ENCODE measurements at regions not wholly inside any gene's neighbourhood (a gene's known extent, or its start where the extent isn't known, plus 50 kb on each side); places are given as distances from the start of the nearest gene placed in this dataset.

DNA sequence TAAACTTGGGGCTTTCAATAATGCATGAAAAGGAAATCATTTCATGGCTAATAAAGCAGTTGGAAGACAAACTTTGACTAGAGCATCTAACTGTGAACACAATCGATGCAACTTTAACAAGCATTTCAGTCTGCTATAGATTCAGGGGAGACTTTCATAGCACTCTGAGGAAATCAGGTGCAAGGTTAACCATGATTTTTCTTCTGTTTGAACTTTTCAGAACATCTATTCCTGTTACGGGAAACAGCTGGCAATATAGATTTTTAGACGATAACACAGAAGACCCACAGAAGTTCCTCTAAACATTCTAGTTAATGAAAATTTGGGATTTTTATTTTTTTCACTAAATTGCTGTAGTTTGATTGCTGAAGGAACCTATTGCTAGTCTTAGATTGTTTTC lies 177.3 kb downstream of the TRIM33 start:
- Histone ChIP-seq H3K9ac (ENCODE audit: low read depth in 1 of 2, low read length in 2 of 2) (no peak overlapping the region), H3K27ac (ENCODE audit: low read depth, low read length) (no peak overlapping the region), H3K4me3 (ENCODE audit: low read depth in 1 of 2, low read length in 2 of 2) (no peak overlapping the region)

DNA sequence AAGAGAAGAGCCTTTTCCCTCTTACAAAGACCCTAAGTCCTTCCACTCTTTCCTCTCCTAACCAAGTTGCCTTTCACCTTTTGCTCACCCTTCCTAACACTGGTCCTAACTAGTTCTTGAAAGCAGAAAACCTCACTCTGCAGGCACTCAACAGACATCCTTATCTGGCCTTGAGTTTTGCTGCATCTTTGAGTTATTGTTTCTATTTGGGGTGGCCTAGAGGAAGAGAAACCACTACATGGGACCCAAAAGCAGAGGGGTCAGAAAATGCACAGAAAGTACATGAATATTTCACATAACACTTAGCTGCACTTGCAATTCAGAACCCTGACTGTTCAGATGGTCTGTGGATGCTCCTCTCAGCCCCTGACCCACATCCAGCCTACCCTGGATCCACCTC lies 178.3 kb upstream of the SYT6 start:
- no peaks in the 10 kb centered on the region for H3K4me1 ChIP-seq (ENCODE audit: control insufficient read depth in 1 of 2, insufficient read depth in 2 of 2, low read length in 2 of 2)
- no peak overlapping the region for H3K27ac ChIP-seq (ENCODE audit: low read depth, low read length)
- no peak overlapping the region for H3K9ac ChIP-seq (ENCODE audit: low read depth in 1 of 2, low read length in 2 of 2)
- no peak overlapping the region for H3K4me3 ChIP-seq (ENCODE audit: low read depth in 1 of 2, low read length in 2 of 2)
- H3K9me3 ChIP-seq (ENCODE audit: control insufficient read depth in 1 of 2, low read length in 2 of 2), result no peaks in the 10 kb centered on the region
- H3K36me3 ChIP-seq (ENCODE audit: control insufficient read depth in 1 of 2, insufficient read depth in 2 of 2, low read length in 2 of 2), result no peaks in the 10 kb centered on the region
- no peaks in the 10 kb centered on the region for H3K27me3 ChIP-seq (ENCODE audit: control insufficient read depth in 1 of 2, insufficient read depth in 2 of 2, low read length in 2 of 2)

More for the DNA sequence above, 177.3 kb downstream of the TRIM33 start:
- H3K27me3 ChIP-seq (ENCODE audit: control insufficient read depth in 1 of 2, insufficient read depth in 2 of 2, low read length in 2 of 2), result no peaks in the 10 kb centered on the region
- H3K36me3 ChIP-seq (ENCODE audit: control insufficient read depth in 1 of 2, insufficient read depth in 2 of 2, low read length in 2 of 2), result no peaks in the 10 kb centered on the region
- H3K9me3 ChIP-seq (ENCODE audit: control insufficient read depth in 1 of 2, low read length in 2 of 2), result no peaks in the 10 kb centered on the region
- no peaks in the 10 kb centered on the region for H3K4me1 ChIP-seq (ENCODE audit: control insufficient read depth in 1 of 2, insufficient read depth in 2 of 2, low read length in 2 of 2)

DNA sequence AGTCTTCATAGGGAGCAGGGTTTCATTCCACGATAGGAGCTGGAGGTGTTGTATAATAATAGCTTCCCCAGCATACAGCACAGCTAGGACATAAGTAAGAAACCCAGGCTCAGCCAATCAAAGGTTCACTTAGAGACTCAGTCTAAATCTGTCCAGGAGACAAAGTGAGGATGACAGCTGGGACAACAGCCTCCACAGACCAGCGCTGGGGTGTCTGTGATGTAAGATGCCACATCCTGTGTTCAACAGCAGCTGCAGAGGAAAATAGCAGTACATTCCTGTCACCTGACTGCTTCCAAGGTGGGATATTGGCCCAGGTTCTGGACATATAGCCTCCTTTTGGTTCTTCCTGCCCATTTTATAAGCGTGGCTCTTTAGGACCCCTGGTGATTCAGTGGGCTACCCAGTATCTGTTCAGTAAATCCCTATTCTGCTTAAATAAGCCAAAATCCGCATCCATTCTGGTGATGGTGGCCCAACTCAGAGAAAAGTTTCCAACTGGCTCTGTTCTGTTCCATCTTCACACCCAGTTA lies 176.8 kb upstream of the SYT6 start:
- H3K27ac ChIP-seq (ENCODE audit: low read depth, low read length), result no peak overlapping the region
- no peak overlapping the region for H3K9ac ChIP-seq (ENCODE audit: low read depth in 1 of 2, low read length in 2 of 2)
- H3K4me1 ChIP-seq (ENCODE audit: control insufficient read depth in 1 of 2, insufficient read depth in 2 of 2, low read length in 2 of 2), result no peaks in the 10 kb centered on the region
- H3K36me3 ChIP-seq (ENCODE audit: control insufficient read depth in 1 of 2, insufficient read depth in 2 of 2, low read length in 2 of 2), result no peaks in the 10 kb centered on the region
- H3K9me3 ChIP-seq (ENCODE audit: control insufficient read depth in 1 of 2, low read length in 2 of 2), result no peaks in the 10 kb centered on the region
- no peaks in the 10 kb centered on the region for H3K27me3 ChIP-seq (ENCODE audit: control insufficient read depth in 1 of 2, insufficient read depth in 2 of 2, low read length in 2 of 2)
- no peak overlapping the region for H3K4me3 ChIP-seq (ENCODE audit: low read depth in 1 of 2, low read length in 2 of 2)

DNA sequence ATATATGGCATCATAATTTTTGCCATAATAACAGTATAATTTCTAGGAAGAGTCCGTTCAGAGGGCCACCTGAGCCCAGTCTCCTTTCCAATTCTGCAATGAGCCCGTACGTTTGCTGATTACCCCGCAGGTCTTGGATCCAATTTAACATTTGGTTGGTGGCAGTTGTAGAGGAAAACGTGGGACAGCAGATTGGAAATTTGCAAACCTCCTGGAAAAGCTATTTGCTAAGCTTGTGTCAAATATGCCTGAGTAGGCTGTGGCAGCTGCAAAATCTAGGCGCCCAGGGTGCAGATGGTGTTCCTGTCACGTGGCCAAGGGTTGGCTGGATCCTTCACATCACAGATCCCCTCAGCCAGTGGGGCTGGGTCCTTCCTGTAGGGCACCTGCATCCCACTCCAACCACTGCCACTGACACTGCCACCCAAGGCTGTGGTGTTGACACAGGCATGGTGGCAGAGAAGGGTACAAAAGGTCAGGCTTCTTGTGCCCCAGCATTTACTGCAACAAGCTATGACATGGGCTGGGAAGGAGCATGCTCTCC lies 174.8 kb upstream of the SYT6 start:
- H3K4me1 ChIP-seq (ENCODE audit: control insufficient read depth in 1 of 2, insufficient read depth in 2 of 2, low read length in 2 of 2), result no peaks in the 10 kb centered on the region
- no peaks in the 10 kb centered on the region for H3K9me3 ChIP-seq (ENCODE audit: control insufficient read depth in 1 of 2, low read length in 2 of 2)
- H3K4me3 ChIP-seq (ENCODE audit: low read depth in 1 of 2, low read length in 2 of 2), result no peak overlapping the region
- H3K27me3 ChIP-seq (ENCODE audit: control insufficient read depth in 1 of 2, insufficient read depth in 2 of 2, low read length in 2 of 2), result no peaks in the 10 kb centered on the region
- H3K27ac ChIP-seq (ENCODE audit: low read depth, low read length), result no peak overlapping the region
- H3K36me3 ChIP-seq (ENCODE audit: control insufficient read depth in 1 of 2, insufficient read depth in 2 of 2, low read length in 2 of 2), result no peaks in the 10 kb centered on the region
- no peak overlapping the region for H3K9ac ChIP-seq (ENCODE audit: low read depth in 1 of 2, low read length in 2 of 2)

DNA sequence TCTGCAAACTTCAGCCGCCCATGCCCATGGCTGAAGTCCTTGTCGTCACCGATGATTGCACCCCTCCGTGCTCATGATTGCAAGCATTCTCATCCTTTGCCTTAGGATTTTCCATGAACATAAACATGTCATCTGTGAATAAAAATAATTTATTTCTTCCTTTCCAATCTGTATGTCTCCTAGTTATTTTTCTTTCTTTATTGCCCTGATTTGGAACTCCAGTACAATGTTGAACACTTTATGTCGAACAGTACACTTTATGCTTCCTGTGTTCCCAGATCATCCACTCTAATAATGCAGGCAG lies 170.9 kb upstream of the SYT6 start:
- Histone ChIP-seq H3K4me1 (ENCODE audit: control insufficient read depth in 1 of 2, insufficient read depth in 2 of 2, low read length in 2 of 2) (no peaks in the 10 kb centered on the region), H3K4me3 (ENCODE audit: low read depth in 1 of 2, low read length in 2 of 2) (no peak overlapping the region), H3K9ac (ENCODE audit: low read depth in 1 of 2, low read length in 2 of 2) (no peak overlapping the region), H3K9me3 (ENCODE audit: control insufficient read depth in 1 of 2, low read length in 2 of 2) (no peaks in the 10 kb centered on the region), H3K36me3 (ENCODE audit: control insufficient read depth in 1 of 2, insufficient read depth in 2 of 2, low read length in 2 of 2) (no peaks in the 10 kb centered on the region), H3K27ac (ENCODE audit: low read depth, low read length) (no peak overlapping the region), H3K27me3 (ENCODE audit: control insufficient read depth in 1 of 2, insufficient read depth in 2 of 2, low read length in 2 of 2) (no peaks in the 10 kb centered on the region)

DNA sequence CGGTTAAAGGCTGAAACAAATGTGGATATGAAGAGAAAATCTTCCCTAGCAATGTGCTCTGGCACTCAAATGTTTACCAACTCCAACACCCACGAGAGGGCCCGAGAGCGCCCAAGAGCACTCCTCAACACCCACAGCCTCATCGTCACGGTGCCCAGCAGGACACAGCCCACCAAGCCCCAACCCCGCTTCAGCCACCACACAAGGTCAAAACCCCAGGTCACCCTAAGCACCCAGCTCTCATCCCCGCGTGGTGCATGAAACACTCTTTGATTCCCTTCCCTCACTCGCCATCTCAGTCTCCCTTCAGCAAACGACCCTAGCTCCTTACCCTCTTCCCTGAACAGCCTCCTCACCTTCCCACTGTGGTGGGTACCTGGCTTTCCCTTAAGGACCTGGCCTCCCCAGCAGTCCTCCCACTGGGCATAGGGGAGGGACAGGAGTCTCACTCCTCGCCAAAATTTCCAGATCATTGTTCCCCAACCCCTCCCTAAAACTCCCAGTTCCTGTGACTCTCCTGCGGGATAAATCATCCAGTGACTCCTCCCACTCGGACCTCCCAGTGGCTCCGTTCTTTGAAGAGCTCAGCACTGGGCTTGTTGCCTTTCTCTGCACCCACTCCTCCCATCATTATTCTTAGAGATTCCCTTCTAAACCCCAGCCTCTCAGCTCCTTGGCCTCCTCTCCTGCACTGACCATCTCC lies 170.4 kb upstream of the SYT6 start:
- Histone ChIP-seq H3K36me3 (ENCODE audit: control insufficient read depth in 1 of 2, insufficient read depth in 2 of 2, low read length in 2 of 2) (no peaks in the 10 kb centered on the region), H3K4me3 (ENCODE audit: low read depth in 1 of 2, low read length in 2 of 2) (no peak overlapping the region), H3K4me1 (ENCODE audit: control insufficient read depth in 1 of 2, insufficient read depth in 2 of 2, low read length in 2 of 2) (no peaks in the 10 kb centered on the region), H3K27me3 (ENCODE audit: control insufficient read depth in 1 of 2, insufficient read depth in 2 of 2, low read length in 2 of 2) (no peaks in the 10 kb centered on the region), H3K9ac (ENCODE audit: low read depth in 1 of 2, low read length in 2 of 2) (no peak overlapping the region), H3K9me3 (ENCODE audit: control insufficient read depth in 1 of 2, low read length in 2 of 2) (no peaks in the 10 kb centered on the region), H3K27ac (ENCODE audit: low read depth, low read length) (no peak overlapping the region)

DNA sequence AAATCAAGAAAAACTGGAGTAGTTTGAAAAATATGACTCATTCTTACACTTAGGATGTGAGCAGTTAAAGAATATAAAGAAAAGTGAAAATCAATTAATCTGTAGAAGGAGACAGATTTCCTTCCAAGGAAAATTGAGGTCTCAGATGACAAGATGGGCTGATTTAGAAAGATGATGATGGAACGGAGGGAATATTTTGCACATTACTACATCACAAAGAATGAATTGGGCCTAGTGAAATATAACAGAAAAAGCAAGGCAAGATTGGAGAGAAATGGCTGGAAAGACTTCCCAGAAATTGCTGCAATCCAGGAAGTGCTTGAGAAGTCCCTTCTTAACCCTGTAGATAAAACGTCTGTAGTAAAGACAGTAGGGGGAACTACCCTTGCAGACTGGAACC lies 169.1 kb upstream of the SYT6 start:
- Histone ChIP-seq H3K36me3 (ENCODE audit: control insufficient read depth in 1 of 2, insufficient read depth in 2 of 2, low read length in 2 of 2) (no peaks in the 10 kb centered on the region), H3K9me3 (ENCODE audit: control insufficient read depth in 1 of 2, low read length in 2 of 2) (no peaks in the 10 kb centered on the region)

DNA sequence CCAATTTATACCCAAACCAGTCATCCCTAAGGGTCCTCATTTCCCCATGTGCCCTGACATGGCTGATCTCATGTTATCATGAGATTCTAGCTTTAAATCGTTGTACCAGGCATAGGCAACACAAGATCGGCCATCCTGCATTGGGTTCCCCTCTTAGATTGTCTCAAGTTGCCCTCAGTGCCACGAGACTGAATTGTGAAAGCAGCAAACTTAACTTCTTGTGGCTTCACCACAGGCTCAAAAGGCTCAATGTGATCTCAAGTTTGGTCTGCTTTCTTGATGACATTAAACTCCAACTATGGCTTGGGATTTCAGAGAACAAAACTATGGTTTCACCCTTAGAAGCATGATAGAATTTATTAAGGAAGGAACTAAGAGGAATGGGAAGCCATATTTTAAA lies 168.5 kb upstream of the SYT6 start:
- no peaks in the 10 kb centered on the region for H3K4me1 ChIP-seq (ENCODE audit: control insufficient read depth in 1 of 2, insufficient read depth in 2 of 2, low read length in 2 of 2)

More for the DNA sequence above, 169.1 kb upstream of the SYT6 start:
- H3K4me1 ChIP-seq (ENCODE audit: control insufficient read depth in 1 of 2, insufficient read depth in 2 of 2, low read length in 2 of 2), result no peaks in the 10 kb centered on the region
- H3K27ac ChIP-seq (ENCODE audit: low read depth, low read length), result no peak overlapping the region
- H3K9ac ChIP-seq (ENCODE audit: low read depth in 1 of 2, low read length in 2 of 2), result no peak overlapping the region
- H3K27me3 ChIP-seq (ENCODE audit: control insufficient read depth in 1 of 2, insufficient read depth in 2 of 2, low read length in 2 of 2), result no peaks in the 10 kb centered on the region
- H3K4me3 ChIP-seq (ENCODE audit: low read depth in 1 of 2, low read length in 2 of 2), result no peak overlapping the region

DNA sequence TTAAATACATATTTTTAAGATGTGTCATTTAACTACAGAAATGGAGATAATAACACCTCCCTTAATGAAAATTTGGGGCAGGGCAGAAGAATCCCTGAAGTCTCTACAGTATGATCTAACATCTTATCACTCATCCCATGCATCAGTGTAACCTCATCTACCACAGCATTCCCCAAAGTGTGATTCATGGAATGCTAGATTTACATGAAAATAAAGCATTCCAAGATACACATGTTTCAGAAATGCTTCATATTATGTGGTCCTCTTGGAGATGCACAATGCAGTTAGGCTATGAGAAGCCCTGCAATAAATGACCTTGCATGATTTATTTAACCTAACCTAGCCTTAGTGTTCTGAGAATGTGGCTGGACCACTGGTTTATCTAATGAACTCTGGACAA lies 166.9 kb upstream of the SYT6 start:
- Histone ChIP-seq H3K27ac (ENCODE audit: low read depth, low read length) (no peak overlapping the region), H3K9ac (ENCODE audit: low read depth in 1 of 2, low read length in 2 of 2) (no peak overlapping the region), H3K4me3 (ENCODE audit: low read depth in 1 of 2, low read length in 2 of 2) (no peak overlapping the region), H3K9me3 (ENCODE audit: control insufficient read depth in 1 of 2, low read length in 2 of 2) (no peaks in the 10 kb centered on the region), H3K36me3 (ENCODE audit: control insufficient read depth in 1 of 2, insufficient read depth in 2 of 2, low read length in 2 of 2) (no peaks in the 10 kb centered on the region), H3K27me3 (ENCODE audit: control insufficient read depth in 1 of 2, insufficient read depth in 2 of 2, low read length in 2 of 2) (no peaks in the 10 kb centered on the region), H3K4me1 (ENCODE audit: control insufficient read depth in 1 of 2, insufficient read depth in 2 of 2, low read length in 2 of 2) (no peaks in the 10 kb centered on the region)

More for the DNA sequence above, 168.5 kb upstream of the SYT6 start:
- Histone ChIP-seq H3K36me3 (ENCODE audit: control insufficient read depth in 1 of 2, insufficient read depth in 2 of 2, low read length in 2 of 2) (no peaks in the 10 kb centered on the region), H3K27me3 (ENCODE audit: control insufficient read depth in 1 of 2, insufficient read depth in 2 of 2, low read length in 2 of 2) (no peaks in the 10 kb centered on the region), H3K4me3 (ENCODE audit: low read depth in 1 of 2, low read length in 2 of 2) (no peak overlapping the region), H3K27ac (ENCODE audit: low read depth, low read length) (no peak overlapping the region), H3K9ac (ENCODE audit: low read depth in 1 of 2, low read length in 2 of 2) (no peak overlapping the region), H3K9me3 (ENCODE audit: control insufficient read depth in 1 of 2, low read length in 2 of 2) (no peaks in the 10 kb centered on the region)

DNA sequence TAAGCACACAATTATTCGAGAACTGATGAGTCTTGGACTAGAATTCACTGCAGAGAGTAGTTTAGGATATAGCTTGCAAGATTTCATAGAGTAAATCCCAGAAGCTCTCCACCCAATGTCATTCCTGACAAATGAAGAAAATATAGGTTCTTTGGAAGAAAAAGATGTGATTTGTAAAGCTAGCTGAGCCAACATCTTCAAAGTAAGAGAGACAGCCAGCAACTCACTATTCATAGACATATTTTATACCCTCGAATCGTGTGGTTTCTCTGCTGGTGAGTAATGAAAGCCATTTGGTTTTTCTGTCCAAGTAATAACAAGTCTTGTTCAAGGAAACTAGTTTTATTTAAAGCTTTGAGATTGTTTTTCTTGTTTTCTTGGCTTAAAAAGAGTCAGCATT lies 165.7 kb upstream of the SYT6 start:
- no peak overlapping the region for H3K9ac ChIP-seq (ENCODE audit: low read depth in 1 of 2, low read length in 2 of 2)
- H3K27ac ChIP-seq (ENCODE audit: low read depth, low read length), result no peak overlapping the region
- no peaks in the 10 kb centered on the region for H3K9me3 ChIP-seq (ENCODE audit: control insufficient read depth in 1 of 2, low read length in 2 of 2)
- no peaks in the 10 kb centered on the region for H3K4me1 ChIP-seq (ENCODE audit: control insufficient read depth in 1 of 2, insufficient read depth in 2 of 2, low read length in 2 of 2)
- no peaks in the 10 kb centered on the region for H3K36me3 ChIP-seq (ENCODE audit: control insufficient read depth in 1 of 2, insufficient read depth in 2 of 2, low read length in 2 of 2)
- H3K4me3 ChIP-seq (ENCODE audit: low read depth in 1 of 2, low read length in 2 of 2), result no peak overlapping the region
- H3K27me3 ChIP-seq (ENCODE audit: control insufficient read depth in 1 of 2, insufficient read depth in 2 of 2, low read length in 2 of 2), result no peaks in the 10 kb centered on the region
